WTC11 (cell line): ENCODE measurements at regions not wholly inside any gene's neighbourhood (a gene's known extent, or its start where the extent isn't known, plus 50 kb on each side); places are given as distances from the start of the nearest gene placed in this dataset.

Experiments
- ATAC-seq: fragments of 200-7000 bp; cut with Tn5 transposase; 2 replicates; pipeline ENCODE4 v1.10.0; 2021; ENCODE audit warnings: mild to moderate bottlenecking, moderate library complexity
- CTCF ChIA-PET: fragments of 300-600 bp; sonication (Branson Sonifier 250); formaldehyde crosslinking; loops from one replicate; lab custom pipeline; 2021; ENCODE audit warnings: antibody characterized with exemption; lab: Charles Lee
- POLR2A ChIA-PET: fragments of 350-600 bp; sonication (Branson Sonifier 250); formaldehyde crosslinking; loops from one replicate; lab custom pipeline; 2021; ENCODE audit warnings: antibody characterized with exemption; lab: Charles Lee
- DNase-seq: peaks from one replicate; pipeline ENCODE4 v3.0.0; 2021; ENCODE audit warnings: low spot score
- H3K27ac Mint-ChIP-seq: 2 replicates; pipeline ENCODE4 v1.8.0; 2021; ENCODE audit warnings: mixed read lengths
- H3K27me3 Mint-ChIP-seq: 2 replicates; pipeline ENCODE4 v1.8.0; 2021; ENCODE audit warnings: low read depth, mild to moderate bottlenecking, moderate library complexity, mixed read lengths
- H3K36me3 Mint-ChIP-seq: 2 replicates; pipeline ENCODE4 v1.8.0; 2021; ENCODE audit warnings: mixed read lengths
- H3K4me1 Mint-ChIP-seq: 2 replicates; pipeline ENCODE4 v1.8.0; 2022; ENCODE audit warnings: mixed read lengths
- H3K4me3 Mint-ChIP-seq: 2 replicates; pipeline ENCODE4 v1.8.0; 2021; ENCODE audit warnings: mild to moderate bottlenecking, moderate library complexity, mixed read lengths
- H3K9me3 Mint-ChIP-seq: 2 replicates; pipeline ENCODE4 v1.8.0; 2021; ENCODE audit warnings: mixed read lengths
- ATF1 ChIP-seq: sonication (generic); formaldehyde crosslinking; IDR thresholded peaks from 2 replicates; pipeline ENCODE4 v1.8.1; 2023; ENCODE audit warnings: mild to moderate bottlenecking, moderate library complexity, missing genetic modification reagents
- CREM ChIP-seq: sonication (generic); formaldehyde crosslinking; IDR thresholded peaks from 2 replicates; pipeline ENCODE4 v1.8.1; 2022; ENCODE audit warnings: mild to moderate bottlenecking, missing genetic modification reagents, moderate library complexity
- E2F1 ChIP-seq: sonication (generic); formaldehyde crosslinking; IDR thresholded peaks from 2 replicates; pipeline ENCODE4 v1.8.0; 2022; ENCODE audit warnings: mild to moderate bottlenecking, missing genetic modification reagents
- ELF4 ChIP-seq: sonication (generic); formaldehyde crosslinking; IDR thresholded peaks from 2 replicates; pipeline ENCODE4 v1.8.1; 2022; ENCODE audit warnings: low read depth, mild to moderate bottlenecking, moderate library complexity, missing genetic modification reagents
- ETV6 ChIP-seq: sonication (generic); formaldehyde crosslinking; IDR thresholded peaks from 2 replicates; pipeline ENCODE4 v1.8.1; 2022; ENCODE audit warnings: mild to moderate bottlenecking, missing genetic modification reagents
- FOXP1 ChIP-seq: sonication (generic); formaldehyde crosslinking; IDR thresholded peaks from 2 replicates; pipeline ENCODE4 v1.8.0; 2022; ENCODE audit warnings: missing genetic modification reagents, mild to moderate bottlenecking, moderate library complexity, borderline replicate concordance
- GABPB1 ChIP-seq: sonication (generic); formaldehyde crosslinking; IDR thresholded peaks from 2 replicates; pipeline ENCODE4 v1.8.1; 2023; ENCODE audit warnings: mild to moderate bottlenecking, missing genetic modification reagents
- GRHL2 ChIP-seq: fragments of 250-450 bp; sonication (Bioruptor Pico); IDR thresholded peaks from 2 replicates; pipeline ENCODE4 v1.8.0; 2022; ENCODE audit warnings: mild to moderate bottlenecking, moderate library complexity; ENCODE audit not compliant: insufficient replicate concordance, severe bottlenecking
- HMGA2 ChIP-seq: fragments of 250-450 bp; sonication (Bioruptor Pico); IDR thresholded peaks from 2 replicates; pipeline ENCODE4 v1.4.0; 2021; ENCODE audit warnings: mild to moderate bottlenecking, moderate library complexity
- JUN ChIP-seq: sonication (generic); formaldehyde crosslinking; IDR thresholded peaks from 2 replicates; pipeline ENCODE4 v1.8.0; 2023; ENCODE audit warnings: mild to moderate bottlenecking, missing genetic modification reagents
- MAX ChIP-seq: sonication (generic); formaldehyde crosslinking; IDR thresholded peaks from 2 replicates; pipeline ENCODE4 v1.8.0; 2022; ENCODE audit warnings: mild to moderate bottlenecking, missing genetic modification reagents
- NR2C2 ChIP-seq: sonication (generic); formaldehyde crosslinking; IDR thresholded peaks from 2 replicates; pipeline ENCODE4 v1.8.0; 2022; ENCODE audit warnings: mild to moderate bottlenecking, missing genetic modification reagents
- OVOL2 ChIP-seq: fragments of 250-450 bp; sonication (Bioruptor Pico); IDR thresholded peaks from 2 replicates; pipeline ENCODE4 v1.9.0; 2021; ENCODE audit warnings: mild to moderate bottlenecking, borderline replicate concordance
- PRDM15 ChIP-seq: sonication (generic); formaldehyde crosslinking; IDR thresholded peaks from 2 replicates; pipeline ENCODE4 v1.8.0; 2022; ENCODE audit warnings: missing genetic modification reagents
- SMAD3 ChIP-seq: sonication (generic); formaldehyde crosslinking; IDR thresholded peaks from 2 replicates; pipeline ENCODE4 v1.8.0; 2022; ENCODE audit warnings: missing genetic modification reagents, mild to moderate bottlenecking, borderline replicate concordance
- SMAD4 ChIP-seq: sonication (generic); formaldehyde crosslinking; IDR thresholded peaks from 2 replicates; pipeline ENCODE4 v1.8.0; 2022; ENCODE audit warnings: mild to moderate bottlenecking, missing genetic modification reagents
- TCF7 ChIP-seq: sonication (generic); formaldehyde crosslinking; IDR thresholded peaks from 2 replicates; pipeline ENCODE4 v1.8.0; 2022; ENCODE audit warnings: mild to moderate bottlenecking, low read depth, missing genetic modification reagents, moderate library complexity
- TEAD1 ChIP-seq: sonication (generic); formaldehyde crosslinking; IDR thresholded peaks from 2 replicates; pipeline ENCODE4 v1.8.0; 2022; ENCODE audit warnings: mild to moderate bottlenecking, missing genetic modification reagents
- TEAD4 ChIP-seq: sonication (generic); formaldehyde crosslinking; IDR thresholded peaks from 2 replicates; pipeline ENCODE4 v1.8.0; 2022; ENCODE audit warnings: mild to moderate bottlenecking, missing genetic modification reagents
- ZBTB21 ChIP-seq: sonication (generic); formaldehyde crosslinking; IDR thresholded peaks from 2 replicates; pipeline ENCODE4 v1.8.1; 2023; ENCODE audit warnings: mild to moderate bottlenecking, missing genetic modification reagents, borderline replicate concordance
- ZMAT4 ChIP-seq: fragments of 250-450 bp; sonication (Bioruptor Pico); IDR thresholded peaks from 2 replicates; pipeline ENCODE4 v1.9.0; 2021; ENCODE audit warnings: mild to moderate bottlenecking
- ZNF138 ChIP-seq: sonication (generic); formaldehyde crosslinking; conservative IDR thresholded peaks from 2 replicates; pipeline ENCODE4 v1.8.1; 2022; ENCODE audit warnings: mild to moderate bottlenecking, moderate library complexity, missing genetic modification reagents
- ZNF232 ChIP-seq: sonication (generic); formaldehyde crosslinking; IDR thresholded peaks from 2 replicates; pipeline ENCODE4 v1.8.0; 2022; ENCODE audit warnings: mild to moderate bottlenecking, missing genetic modification reagents
- TF ChIP-seq, protein P1 (sequence below): sonication (generic); formaldehyde crosslinking; IDR thresholded peaks from 2 replicates; pipeline ENCODE4 v1.8.1; 2022; ENCODE audit warnings: low read depth, mild to moderate bottlenecking, moderate library complexity, missing genetic modification reagents, borderline replicate concordance

GRCh38 chr18:34311468-34311867 lies 86.8 kb upstream of the NOL4 start (continued):
- TF ChIP-seq TCF7 (CRISPR knock-in tag), result no peak
- TF ChIP-seq ZNF232, result no peak
- no peak for TF ChIP-seq PRDM15 (CRISPR knock-in tag)
- TF ChIP-seq ZMAT4 (CRISPR knock-in tag), result no peak
- TF ChIP-seq, protein P1, sequence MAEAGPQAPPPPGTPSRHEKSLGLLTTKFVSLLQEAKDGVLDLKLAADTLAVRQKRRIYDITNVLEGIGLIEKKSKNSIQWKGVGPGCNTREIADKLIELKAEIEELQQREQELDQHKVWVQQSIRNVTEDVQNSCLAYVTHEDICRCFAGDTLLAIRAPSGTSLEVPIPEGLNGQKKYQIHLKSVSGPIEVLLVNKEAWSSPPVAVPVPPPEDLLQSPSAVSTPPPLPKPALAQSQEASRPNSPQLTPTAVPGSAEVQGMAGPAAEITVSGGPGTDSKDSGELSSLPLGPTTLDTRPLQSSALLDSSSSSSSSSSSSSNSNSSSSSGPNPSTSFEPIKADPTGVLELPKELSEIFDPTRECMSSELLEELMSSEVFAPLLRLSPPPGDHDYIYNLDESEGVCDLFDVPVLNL (CRISPR knock-in tag), result no peak
- no peak for TF ChIP-seq OVOL2 (CRISPR knock-in tag)
- TF ChIP-seq GRHL2 (CRISPR knock-in tag), result no peak
- no peak for TF ChIP-seq MAX (CRISPR knock-in tag)
- TF ChIP-seq ZBTB21 (CRISPR knock-in tag), result no peak
- TF ChIP-seq HMGA2 (CRISPR knock-in tag), result no peak
- TF ChIP-seq SMAD3 (CRISPR knock-in tag), result no peak

DNA sequence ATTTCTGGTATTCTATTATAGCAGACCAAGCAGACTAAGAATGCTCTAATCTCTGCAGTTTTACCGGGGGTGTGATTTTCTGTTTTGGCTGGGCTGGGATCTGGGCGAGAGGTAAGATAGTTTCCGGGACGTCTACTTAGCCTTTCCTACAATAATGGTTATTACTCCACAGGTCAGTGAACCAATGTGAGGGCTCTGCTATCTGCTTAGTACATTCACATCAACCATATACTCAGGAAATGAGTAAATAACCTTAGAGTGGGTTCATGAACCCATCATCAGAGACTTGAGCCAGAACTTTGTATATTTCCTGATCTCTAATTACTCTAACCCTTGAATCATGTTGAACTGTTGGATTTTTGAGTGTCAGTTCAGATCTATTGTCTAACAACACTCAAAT lies 90.1 kb upstream of the NOL4 start:
- H3K9me3 Mint-ChIP-seq, result no peaks in the 10 kb centered on the region
- no peak for TF ChIP-seq SMAD4 (CRISPR knock-in tag)
- no peak for TF ChIP-seq FOXP1 (CRISPR knock-in tag)
- H3K27me3 Mint-ChIP-seq, result no peaks in the 10 kb centered on the region
- 0 out of 2 replicates have a peak, but pooled peaks cover 3% of the 10 kb centered on the region for H3K4me1 Mint-ChIP-seq
- CTCF ChIA-PET, result no interaction called here
- H3K36me3 Mint-ChIP-seq, result no peaks in the 10 kb centered on the region
- POLR2A ChIA-PET, result no interaction called here
- no peak overlapping the region for H3K27ac Mint-ChIP-seq
- ATAC-seq (no peak), DNase-seq (no peak)
- no peak overlapping the region for H3K4me3 Mint-ChIP-seq

DNA sequence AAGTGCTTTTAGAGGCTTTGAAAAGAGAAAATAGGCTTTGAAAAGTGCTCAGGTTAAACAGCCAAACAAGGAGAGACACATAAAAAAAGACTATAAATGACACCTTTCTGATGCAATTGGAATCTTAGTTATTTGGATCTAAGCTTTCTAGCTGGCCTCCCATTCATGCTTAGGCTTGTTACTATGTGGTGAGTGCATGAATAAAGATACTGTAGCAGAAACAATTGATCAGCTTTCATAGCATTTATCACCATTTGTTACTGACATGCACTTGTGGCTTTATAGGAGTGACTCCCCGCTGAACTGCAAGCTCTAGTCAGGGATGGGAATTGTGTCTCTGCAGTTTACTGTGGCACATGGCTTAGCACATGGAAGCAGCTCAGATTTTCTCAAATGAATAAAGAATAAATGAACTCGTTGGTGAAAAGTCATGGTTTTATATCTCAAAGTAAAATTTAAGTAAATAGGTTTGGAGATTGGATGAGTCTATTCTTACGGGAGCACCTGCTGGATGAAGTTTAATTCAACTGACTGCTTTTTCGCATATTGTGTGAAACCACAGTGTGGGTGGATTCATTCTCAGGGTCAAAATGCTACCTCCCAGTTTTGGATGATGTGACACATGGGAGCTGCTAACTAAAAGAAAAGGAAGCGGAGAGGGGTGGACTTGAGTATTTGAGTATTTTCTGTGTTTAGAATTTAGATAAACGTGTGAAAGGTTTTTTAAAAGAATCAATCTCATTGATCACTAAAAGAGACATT lies 91.1 kb upstream of the NOL4 start:
- H3K27ac Mint-ChIP-seq, result no peak overlapping the region
- no peaks in the 10 kb centered on the region for H3K9me3 Mint-ChIP-seq
- 0 out of 2 replicates have a peak, but pooled peaks cover 3% of the 10 kb centered on the region for H3K4me1 Mint-ChIP-seq
- DNase-seq (no peak), ATAC-seq (no peak)
- no peak for TF ChIP-seq ETV6 (CRISPR knock-in tag)
- no peak for TF ChIP-seq ATF1 (CRISPR knock-in tag)
- no peak for TF ChIP-seq CREM (CRISPR knock-in tag)
- no peak for TF ChIP-seq ZNF138 (CRISPR knock-in tag)
- no peak for TF ChIP-seq ELF4
- TF ChIP-seq JUN (CRISPR knock-in tag), result no peak
- TF ChIP-seq E2F1 (CRISPR knock-in tag), result no peak
- no peak for TF ChIP-seq NR2C2
- TF ChIP-seq TEAD4 (CRISPR knock-in tag), result no peak
- no peak for TF ChIP-seq GABPB1 (CRISPR knock-in tag)
- TF ChIP-seq TEAD1 (CRISPR knock-in tag), result no peak
- H3K36me3 Mint-ChIP-seq, result no peaks in the 10 kb centered on the region
- POLR2A ChIA-PET, result interaction anchor here (0.9 kb wide), 1 partner anchor 15 kb away, joined by 3 read pairs; no protein-coding TSS in a partner anchor
- CTCF ChIA-PET, result interaction anchor here (2.0 to 2.8 kb wide), 3 partner anchors 90 to 193 kb away, joined by 7 to 11 read pairs (median 10); partner anchors contain the start of gene NOL4
- no peak overlapping the region for H3K4me3 Mint-ChIP-seq
- no peaks in the 10 kb centered on the region for H3K27me3 Mint-ChIP-seq
